Activated T-cell treated with anti-CD3 and anti-CD28 coated beads for 24 hours (primary cell): ENCODE measurements at regions not wholly inside any gene's neighbourhood (a gene's known extent, or its start where the extent isn't known, plus 50 kb on each side); places are given as distances from the start of the nearest gene placed in this dataset.
"Not testable (repeated sequence)": the region's sequence is repeated elsewhere in the genome, so short reads cannot be mapped to it uniquely, and the experiment has no call there.

ENCODE experiments used
- DNase-seq: peaks from one replicate; pipeline ENCODE4 v3.0.0-alpha.2; 2020; ENCODE audit warnings: low read depth

GRCh38 chr2:147607379-147607778 lies 237.4 kb upstream of the ACVR2A start:
- DNase-seq, result no peak

GRCh38 chr2:147603876-147604275 lies 241.0 kb upstream of the ACVR2A start:
- no peak for DNase-seq

GRCh38 chr2:147603447-147603846 lies 241.4 kb upstream of the ACVR2A start:
- DNase-seq, result no peak

DNA sequence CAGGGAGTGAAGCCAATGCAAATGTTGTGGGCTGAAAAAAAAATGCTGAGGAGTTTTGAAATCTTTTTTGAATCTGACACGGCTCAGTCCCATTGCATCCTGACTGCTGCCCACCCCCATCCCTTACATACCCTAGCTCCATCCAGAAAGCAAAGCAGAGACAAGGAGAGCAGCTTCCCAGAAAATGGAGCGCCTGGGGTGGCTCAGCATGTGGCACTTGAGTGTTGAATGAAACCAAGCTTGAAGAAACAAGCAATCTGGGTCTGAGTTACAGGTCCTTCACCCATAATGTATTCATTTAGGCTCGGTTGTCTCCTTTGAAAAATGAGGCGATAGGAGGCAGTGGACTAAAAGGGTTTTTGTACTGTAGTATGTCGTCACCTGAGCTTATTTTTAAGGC lies 244.2 kb upstream of the ACVR2A start:
- DNase-seq, result no peak

- DNase-seq, result no peak
Observed at GRCh38 chr2:147600223-147600622, 244.6 kb upstream of the ACVR2A start.

- no peak for DNase-seq
Observed at GRCh38 chr2:147595200-147595599, 249.6 kb upstream of the ACVR2A start.

GRCh38 chr2:147594038-147594437 lies 250.8 kb upstream of the ACVR2A start:
- DNase-seq, result no peak

- not testable (repeated sequence) for DNase-seq
Observed at GRCh38 chr2:147592784-147593183, 252.0 kb upstream of the ACVR2A start.

DNA sequence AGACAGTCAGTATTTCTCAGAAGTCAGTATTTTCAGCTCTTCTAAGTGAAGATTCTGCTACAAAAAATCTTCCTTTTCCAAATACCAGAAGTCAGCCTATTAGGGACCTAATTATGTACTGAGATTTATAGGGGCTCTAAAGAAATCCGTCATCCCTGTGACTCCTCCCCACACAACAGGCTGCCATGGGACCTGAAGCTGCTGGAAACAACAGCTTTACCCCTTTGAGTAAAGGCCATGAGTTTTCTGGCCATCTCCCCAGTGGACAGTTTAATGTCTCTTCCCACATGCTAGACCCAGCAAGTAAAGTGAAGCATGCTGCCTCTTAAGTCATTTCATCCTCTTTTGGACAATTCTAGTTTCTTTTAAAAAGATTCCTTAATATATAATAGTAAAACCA lies 255.7 kb upstream of the ACVR2A start:
- DNase-seq, result no peak

- no peak for DNase-seq
Observed at GRCh38 chr2:147588191-147588590, 256.6 kb upstream of the ACVR2A start.

GRCh38 chr2:147578529-147578928 lies 266.3 kb upstream of the ACVR2A start:
- DNase-seq, result no peak

- no peak for DNase-seq
Observed at GRCh38 chr2:147577998-147578380, 266.8 kb upstream of the ACVR2A start.

GRCh38 chr2:147577323-147577997 lies 267.4 kb upstream of the ACVR2A start:
- DNase-seq, result no peak

DNA sequence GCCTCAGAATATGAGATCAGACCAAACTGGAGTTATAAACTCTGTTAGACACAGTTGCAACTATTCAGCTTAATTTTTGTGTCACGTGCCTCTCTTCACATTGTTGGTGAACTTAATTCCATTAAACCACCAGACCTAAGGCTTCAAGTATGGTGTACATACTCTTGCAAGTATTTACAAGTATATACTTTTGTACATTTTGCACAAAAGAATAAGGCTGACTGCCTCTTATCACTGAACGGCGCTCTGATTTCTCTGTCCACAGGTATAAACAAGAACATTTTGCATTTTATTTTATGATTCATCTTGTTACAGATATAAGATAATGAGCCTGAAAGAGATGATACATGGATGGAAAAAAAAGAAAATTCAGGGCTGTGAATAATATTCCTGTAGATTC lies 269.7 kb upstream of the ACVR2A start:
- DNase-seq, result no peak

DNA sequence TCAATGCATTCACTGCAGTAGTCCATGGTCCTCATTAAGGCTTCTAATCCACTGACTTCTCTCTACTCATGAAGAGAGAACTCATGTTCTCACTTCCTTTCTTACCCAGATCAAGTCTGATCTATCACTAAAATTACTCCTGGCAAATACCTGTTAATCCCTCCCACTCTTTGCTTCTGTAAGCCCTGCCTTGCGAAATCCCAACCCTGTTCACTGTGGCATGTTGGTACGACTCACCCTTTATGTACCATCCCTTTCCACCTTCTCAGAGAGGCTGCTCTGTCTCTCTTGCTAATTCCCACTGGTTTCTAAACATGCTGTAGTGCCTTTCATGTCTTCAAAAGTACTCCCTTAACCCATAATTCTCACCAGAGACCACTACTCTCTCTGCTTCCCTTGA lies 272.2 kb upstream of the ACVR2A start:
- no peak for DNase-seq

- no peak for DNase-seq
Observed at GRCh38 chr2:147569426-147569825, 275.4 kb upstream of the ACVR2A start.

GRCh38 chr2:147568109-147568508 lies 276.7 kb upstream of the ACVR2A start:
- no peak for DNase-seq

DNA sequence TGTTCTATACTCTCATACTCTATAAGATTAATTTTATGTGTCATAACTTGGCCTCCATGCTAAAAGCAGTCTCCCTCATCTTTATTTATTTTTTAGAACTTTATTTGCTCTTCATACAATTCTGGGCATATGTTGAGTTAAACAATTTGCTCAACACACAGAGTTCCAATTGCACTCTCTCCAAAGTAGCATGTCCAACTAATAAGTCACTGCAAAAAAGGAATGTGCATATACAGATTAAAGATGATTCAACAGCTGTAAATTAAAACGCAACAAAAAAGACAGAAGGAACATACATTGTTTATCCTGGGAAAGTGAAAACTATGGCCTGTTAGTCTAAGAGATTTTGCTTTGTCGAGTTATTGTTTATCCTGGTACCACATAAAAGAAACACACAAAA lies 277.7 kb upstream of the ACVR2A start:
- no peak for DNase-seq

DNA sequence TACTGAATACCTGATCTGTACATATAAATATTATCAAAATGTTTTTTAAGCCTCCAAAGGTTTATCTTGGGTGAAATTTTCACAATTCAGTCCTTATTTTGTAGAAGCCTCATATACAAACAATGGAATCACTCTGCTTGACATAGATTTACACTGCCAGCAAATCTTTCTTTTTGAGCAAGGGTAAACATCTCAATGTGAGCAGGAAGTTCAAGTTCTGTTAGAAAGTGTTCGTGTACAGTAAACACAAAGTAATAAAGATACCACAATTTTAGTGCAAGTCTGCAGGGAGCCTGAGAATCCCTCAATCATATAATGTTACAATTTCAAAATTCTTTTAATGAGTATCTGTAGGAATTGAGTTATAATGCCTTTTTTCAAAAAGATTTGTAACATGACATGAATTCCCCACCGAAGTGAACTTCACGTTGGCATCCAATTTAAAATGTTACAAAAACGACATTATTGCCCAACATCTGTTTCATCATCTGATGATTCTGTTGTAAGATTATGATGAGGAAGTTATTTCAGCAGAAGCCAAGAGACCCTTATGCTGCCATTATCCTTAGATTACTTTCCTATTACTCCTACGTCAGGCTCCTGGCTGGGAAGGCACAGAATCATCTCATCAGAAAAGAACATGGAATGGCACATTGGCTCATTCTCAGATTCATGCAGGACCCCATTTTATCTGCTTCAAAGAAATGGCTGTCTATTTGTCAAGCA lies 283.9 kb upstream of the ACVR2A start:
- DNase-seq, result no peak

DNA sequence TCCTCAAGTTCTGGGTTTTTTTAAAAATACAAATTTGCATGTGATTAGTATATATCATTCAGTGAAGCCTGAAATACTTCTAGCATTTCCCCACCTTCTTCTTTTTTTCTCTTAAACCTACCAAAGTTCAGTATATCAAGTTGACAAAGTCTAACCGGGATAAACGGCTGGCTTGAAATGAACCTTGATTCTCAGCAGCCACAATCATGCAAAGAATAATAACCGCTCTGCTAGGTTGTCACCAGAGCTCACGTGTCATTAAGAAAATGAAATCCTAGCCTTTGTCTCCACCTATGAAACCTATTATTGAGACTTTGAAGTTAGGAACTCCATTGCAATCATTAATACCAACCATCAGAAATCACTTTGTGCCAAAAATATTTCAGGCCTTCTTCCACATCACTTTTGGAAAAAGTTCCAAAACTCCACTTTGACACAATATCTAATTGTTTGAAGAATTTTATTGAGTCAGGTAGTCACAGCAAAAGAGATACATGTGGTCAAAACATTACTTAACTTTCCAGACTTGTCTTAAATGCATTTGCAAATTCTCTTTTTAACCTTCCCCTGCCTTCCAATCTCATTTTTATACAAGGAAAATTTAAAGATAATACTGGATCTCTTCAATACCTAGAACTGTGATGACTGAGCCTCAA lies 285.6 kb upstream of the ACVR2A start:
- DNase-seq, result no peak

GRCh38 chr2:147558620-147559019 lies 286.2 kb upstream of the ACVR2A start:
- no peak for DNase-seq

DNA sequence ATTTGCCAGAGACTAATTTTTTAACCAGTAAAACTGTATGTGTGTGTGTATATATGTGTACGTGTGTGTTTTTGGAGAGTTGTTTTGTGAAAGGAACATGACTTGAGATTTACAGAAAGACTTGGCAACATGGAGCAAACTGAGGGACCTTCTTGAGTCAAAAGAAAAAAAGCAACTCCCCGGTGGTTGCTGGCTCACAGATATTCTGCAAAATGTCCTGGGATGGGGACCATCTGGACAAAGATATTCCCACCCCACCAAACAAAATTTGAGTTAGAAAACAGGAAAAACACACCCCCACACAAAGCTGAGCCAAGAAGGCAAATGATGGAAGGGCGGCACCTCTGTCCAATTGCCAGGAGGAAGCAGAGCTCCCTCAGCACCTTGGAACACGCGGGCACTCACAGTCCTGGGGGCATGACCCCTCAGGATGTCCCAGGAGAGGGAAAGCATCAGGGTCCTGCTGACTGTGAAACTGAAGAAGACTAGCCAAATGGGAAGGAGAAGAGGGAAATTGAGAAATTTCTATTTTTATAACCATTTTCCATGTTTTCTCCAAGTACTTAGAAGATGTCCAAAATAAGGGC lies 290.2 kb upstream of the ACVR2A start:
- DNase-seq, result no peak

DNA sequence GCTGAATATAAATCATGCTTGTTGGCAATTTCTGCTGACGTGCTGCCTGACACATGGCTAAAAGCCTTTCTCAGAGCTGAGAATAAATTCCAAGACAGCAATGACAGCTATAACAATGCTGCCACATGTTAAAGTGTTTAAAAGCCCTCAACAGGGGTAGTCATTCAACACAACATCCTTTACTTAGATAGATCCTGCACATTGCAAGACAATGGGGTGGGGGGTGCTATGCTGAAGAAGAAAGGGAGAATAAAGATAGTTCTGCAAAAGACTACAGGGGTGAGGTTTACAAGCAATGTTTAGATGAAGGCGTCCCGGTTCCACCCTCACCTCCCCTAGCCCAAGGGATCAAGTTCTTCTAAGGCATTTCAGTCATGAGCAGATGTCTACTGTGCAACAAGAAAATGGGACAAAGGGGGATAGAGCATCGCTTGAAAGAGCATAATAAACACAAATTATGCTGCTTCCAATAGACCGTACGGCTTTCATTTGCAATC lies 291.0 kb upstream of the ACVR2A start:
- DNase-seq, result no peak
